Smooth muscle cell (in vitro differentiated cells): ENCODE measurements at regions not wholly inside any gene's neighbourhood (a gene's known extent, or its start where the extent isn't known, plus 50 kb on each side); places are given as distances from the start of the nearest gene placed in this dataset.
A peak's percentile ranks its signal among the peaks of the same experiment; 100 is the strongest.

Experiments
- DNase-seq: peaks from one replicate; lab custom pipeline; 2025; ENCODE audit not compliant: unreplicated experiment; lab: John Stamatoyannopoulos, UW
- H2AFZ ChIP-seq: fragments of 200-600 bp; sonication (generic); 2 replicates; pipeline ENCODE4 v1.6.0; 2016; ENCODE audit warnings: antibody characterized with exemption, low read depth, mild to moderate bottlenecking
- H3F3A ChIP-seq: fragments of 200-600 bp; sonication (generic); 2 replicates; pipeline ENCODE4 v1.6.0; 2017; ENCODE audit warnings: antibody characterized with exemption, low read depth
- H3K27ac ChIP-seq: fragments of 200-600 bp; sonication (generic); 2 replicates; pipeline ENCODE4 v1.5.1; 2016; ENCODE audit warnings: low read depth, mild to moderate bottlenecking
- H3K27me3 ChIP-seq: fragments of 200-600 bp; sonication (generic); 2 replicates; pipeline ENCODE4 v1.6.1; 2016; ENCODE audit warnings: low read depth, mild to moderate bottlenecking
- H3K36me3 ChIP-seq: fragments of 200-600 bp; sonication (generic); 2 replicates; pipeline ENCODE4 v1.5.1; 2016; ENCODE audit warnings: low read depth
- H3K4me1 ChIP-seq: fragments of 200-600 bp; sonication (generic); 2 replicates; pipeline ENCODE4 v1.5.1; 2016; ENCODE audit warnings: low read depth
- H3K4me2 ChIP-seq: fragments of 200-600 bp; sonication (generic); 2 replicates; pipeline ENCODE4 v1.6.0; 2016; ENCODE audit warnings: mild to moderate bottlenecking
- H3K4me3 ChIP-seq: fragments of 200-600 bp; sonication (generic); 2 replicates; pipeline ENCODE4 v1.5.1; 2016; ENCODE audit warnings: mild to moderate bottlenecking
- H3K79me2 ChIP-seq: fragments of 200-600 bp; sonication (generic); 2 replicates; pipeline ENCODE4 v1.6.0; 2016; ENCODE audit warnings: low read depth, mild to moderate bottlenecking
- H3K9ac ChIP-seq: fragments of 200-600 bp; sonication (generic); 2 replicates; pipeline ENCODE4 v1.6.0; 2016; ENCODE audit warnings: low read depth
- H3K9me3 ChIP-seq: fragments of 200-600 bp; sonication (generic); replicated peaks from 2 replicates; pipeline ENCODE4 v1.5.1; 2016; ENCODE audit warnings: low read depth
- H4K20me1 ChIP-seq: fragments of 200-600 bp; sonication (generic); 2 replicates; pipeline ENCODE4 v1.6.0; 2016; ENCODE audit warnings: low read depth
- WGBS: methylation state at CpG from one replicate; pipeline ENCODE4 v1.1.7; 2016; ENCODE audit warnings: low lambda C conversion rate; 5-methylcytosine and 5-hydroxymethylcytosine counted together
- TF ChIP-seq, protein P1 (sequence below): fragments of 200-600 bp; sonication (generic); IDR thresholded peaks from 2 replicates; pipeline ENCODE4 v1.5.1; 2017; ENCODE audit warnings: borderline replicate concordance, mild to moderate bottlenecking, antibody characterized with exemption; ENCODE audit not compliant: insufficient read depth, poor library complexity, severe bottlenecking

GRCh38 chr13:40109351-40109844, 453.9 kb downstream of the COG6 start:
- DNase-seq = no peak
- Histone ChIP-seq H3K9me3 (no peaks in the 10 kb centered on the region), H3K9ac (peak overlapping the region; percentile 73), H3K27ac (peak overlapping the region; percentile 95), H2AFZ (no peak overlapping the region), H3K27me3 (no peaks in the 10 kb centered on the region), H3K79me2 (no peaks in the 10 kb centered on the region), H3K4me2 (peak overlapping the region; percentile 57), H3F3A (peaks cover 14% of the 10 kb centered on the region), H3K36me3 (no peaks in the 10 kb centered on the region), H3K4me1 (no peaks in the 10 kb centered on the region), H3K4me3 (no peak overlapping the region), H4K20me1 (no peaks in the 10 kb centered on the region)
- WGBS = 2% methylated on average over 4 of the region's 4 CpGs
- TF ChIP-seq, protein P1, sequence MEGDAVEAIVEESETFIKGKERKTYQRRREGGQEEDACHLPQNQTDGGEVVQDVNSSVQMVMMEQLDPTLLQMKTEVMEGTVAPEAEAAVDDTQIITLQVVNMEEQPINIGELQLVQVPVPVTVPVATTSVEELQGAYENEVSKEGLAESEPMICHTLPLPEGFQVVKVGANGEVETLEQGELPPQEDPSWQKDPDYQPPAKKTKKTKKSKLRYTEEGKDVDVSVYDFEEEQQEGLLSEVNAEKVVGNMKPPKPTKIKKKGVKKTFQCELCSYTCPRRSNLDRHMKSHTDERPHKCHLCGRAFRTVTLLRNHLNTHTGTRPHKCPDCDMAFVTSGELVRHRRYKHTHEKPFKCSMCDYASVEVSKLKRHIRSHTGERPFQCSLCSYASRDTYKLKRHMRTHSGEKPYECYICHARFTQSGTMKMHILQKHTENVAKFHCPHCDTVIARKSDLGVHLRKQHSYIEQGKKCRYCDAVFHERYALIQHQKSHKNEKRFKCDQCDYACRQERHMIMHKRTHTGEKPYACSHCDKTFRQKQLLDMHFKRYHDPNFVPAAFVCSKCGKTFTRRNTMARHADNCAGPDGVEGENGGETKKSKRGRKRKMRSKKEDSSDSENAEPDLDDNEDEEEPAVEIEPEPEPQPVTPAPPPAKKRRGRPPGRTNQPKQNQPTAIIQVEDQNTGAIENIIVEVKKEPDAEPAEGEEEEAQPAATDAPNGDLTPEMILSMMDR = no peak

DNA sequence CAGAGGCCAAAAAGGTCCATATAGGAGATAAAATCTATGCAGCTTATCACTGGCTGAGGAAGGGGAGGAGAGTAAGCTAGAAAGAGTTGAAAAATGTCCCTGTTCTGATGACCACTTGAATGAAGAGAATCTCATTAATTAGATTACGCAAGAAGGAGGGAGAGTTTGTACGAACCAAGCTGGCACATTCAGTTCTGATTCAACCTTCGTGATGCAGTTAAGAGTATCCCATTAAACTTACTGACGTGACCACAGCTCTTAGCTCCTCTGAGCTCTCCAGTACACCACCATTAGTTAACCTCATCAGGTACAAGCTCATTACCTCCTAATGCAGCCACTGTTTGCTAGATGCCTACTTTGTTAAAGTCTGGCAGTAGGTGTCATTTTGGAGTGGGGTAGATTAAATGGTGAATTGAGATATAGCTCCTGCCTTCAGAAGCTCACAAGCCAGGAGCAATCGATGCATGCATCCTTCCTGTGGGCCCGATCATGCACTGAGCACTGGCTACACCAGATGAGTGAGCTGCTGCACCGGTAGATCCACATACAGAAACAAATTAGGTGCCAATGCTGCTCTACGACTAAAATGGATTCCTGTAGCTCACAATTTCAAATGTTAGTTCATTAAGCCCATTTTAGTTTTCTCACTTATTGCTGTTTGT, 458.3 kb downstream of the COG6 start:
- no peak overlapping the region for H3K4me3 ChIP-seq
- no peak overlapping the region for H2AFZ ChIP-seq
- peaks cover 18% of the 10 kb centered on the region for H3F3A ChIP-seq
- H3K79me2 ChIP-seq = no peaks in the 10 kb centered on the region
- DNase-seq = no peak
- no peaks in the 10 kb centered on the region for H3K36me3 ChIP-seq
- no peaks in the 10 kb centered on the region for H3K27me3 ChIP-seq
- WGBS = 78% methylated on average over 8 of the region's 8 CpGs
- TF ChIP-seq, protein P1 = no peak
- H3K9me3 ChIP-seq = no peaks in the 10 kb centered on the region
- no peak overlapping the region for H3K4me2 ChIP-seq
- no peaks in the 10 kb centered on the region for H4K20me1 ChIP-seq
- peaks cover 16% of the 10 kb centered on the region for H3K4me1 ChIP-seq
- H3K9ac ChIP-seq = no peak overlapping the region
- no peak overlapping the region for H3K27ac ChIP-seq

- H3K9me3 ChIP-seq = no peaks in the 10 kb centered on the region
- TF ChIP-seq, protein P1 = no peak
- WGBS = 96% methylated on average over 6 of the region's 6 CpGs
- no peaks in the 10 kb centered on the region for H3K36me3 ChIP-seq
- H3K4me2 ChIP-seq = peak overlapping the region; percentile 71
- no peak overlapping the region for H3K9ac ChIP-seq
- H3K27ac ChIP-seq = peak overlapping the region; percentile 93
- no peak for DNase-seq
- H3K4me3 ChIP-seq = no peak overlapping the region
- peaks cover 15% of the 10 kb centered on the region for H3F3A ChIP-seq
- H3K27me3 ChIP-seq = no peaks in the 10 kb centered on the region
- H4K20me1 ChIP-seq = no peaks in the 10 kb centered on the region
- peaks cover 16% of the 10 kb centered on the region for H3K4me1 ChIP-seq
- no peaks in the 10 kb centered on the region for H3K79me2 ChIP-seq
- H2AFZ ChIP-seq = peak overlapping the region; percentile 61
These were observed 458.9 kb downstream of the COG6 start for GRCh38 chr13:40114305-40114896.

- Histone ChIP-seq H3F3A (peaks cover 7% of the 10 kb centered on the region), H3K9ac (peak overlapping the region; percentile 76), H3K4me2 (peak overlapping the region; percentile 71), H3K79me2 (no peaks in the 10 kb centered on the region), H3K27ac (peak overlapping the region; percentile 93), H3K36me3 (no peaks in the 10 kb centered on the region), H3K4me1 (peaks cover 16% of the 10 kb centered on the region), H2AFZ (peak overlapping the region; percentile 61), H3K27me3 (no peaks in the 10 kb centered on the region), H3K4me3 (no peak overlapping the region), H3K9me3 (no peaks in the 10 kb centered on the region), H4K20me1 (no peaks in the 10 kb centered on the region)
- TF ChIP-seq, protein P1 = no peak
- no peak for DNase-seq
- WGBS = 12% methylated on average over 2 of the region's 2 CpGs
These were observed 460.0 kb downstream of the COG6 start for GRCh38 chr13:40115426-40115825.
